Left lung (tissue), 4 donors: ENCODE measurements at regions not wholly inside any gene's neighbourhood (a gene's known extent, or its start where the extent isn't known, plus 50 kb on each side); places are given as distances from the start of the nearest gene placed in this dataset.
"Not testable (repeated sequence)": the region's sequence is repeated elsewhere in the genome, so short reads cannot be mapped to it uniquely, and the experiment has no call there.

Experiments
- ATAC-seq: fragments of 200-7000 bp; cut with Tn5 transposase; one replicate; pipeline ENCODE4 v1.9.1; 2020; ENCODE audit warnings: moderate library complexity
- DNase-seq, 4 donors: peaks; one replicate each; pipeline ENCODE4 v3.0.0-alpha.2; 2013 to 2020
- H3K27ac ChIP-seq, 2 donors: fragments of 200-600 bp; sonication (generic) in 1 of 2; one replicate each; pipeline versions ENCODE4 v1.5.0 to v1.8.0; 2020 to 2021
- H3K27me3 ChIP-seq, 2 donors: fragments of 200-600 bp; sonication (generic) in 1 of 2; one replicate each; pipeline versions ENCODE4 v1.5.0 to v1.8.0; 2020 to 2021
- H3K36me3 ChIP-seq, 2 donors: fragments of 200-600 bp; sonication (generic) in 1 of 2; one replicate each; pipeline versions ENCODE4 v1.5.0 to v1.8.0; 2020 to 2021
- H3K4me1 ChIP-seq, 2 donors: fragments of 200-600 bp; one replicate each; pipeline ENCODE4 v1.8.0; 2021
- H3K4me3 ChIP-seq, 2 donors: fragments of 200-600 bp; sonication (generic) in 1 of 2; one replicate each; pipeline versions ENCODE4 v1.5.0 to v1.8.0; 2020 to 2021; ENCODE audit warnings: mild to moderate bottlenecking in 1 of 2
- H3K9me3 ChIP-seq, 2 donors: fragments of 200-600 bp; sonication (generic) in 1 of 2; one replicate each; pipeline versions ENCODE4 v1.5.0 to v1.8.0; 2020 to 2021
- CTCF ChIP-seq, 2 donors: fragments of 200-600 bp; sonication (generic) in 1 of 2; IDR thresholded peaks; one replicate each; pipeline versions ENCODE4 v1.5.0 to v1.8.0; 2021; ENCODE audit warnings: antibody characterized with exemption in 2 of 2
- intact Hi-C, 2 donors: fragments of 100-400 bp; cut with DNase I; formaldehyde crosslinking; loops; one replicate each; pipeline versions ENCODE4 v1.11.2 to v1.14.2; 2022
- donor health status: DM: no; HTN: yes; CAD: no.
- donor health status: DM: no; HTN: no; CAD: no.

- Histone ChIP-seq H3K4me1 (no peaks in the 10 kb centered on the region), H3K36me3 (no peaks in the 10 kb centered on the region), H3K4me3 (no peak overlapping the region), H3K27me3 (no peaks in the 10 kb centered on the region), H3K27ac (no peak overlapping the region), H3K9me3 (no peaks in the 10 kb centered on the region)
- no peak for DNase-seq
- no peak for TF ChIP-seq CTCF (IDR thresholded peaks at IDR 0.05)
- intact Hi-C loops: no loop called here
- no peak for ATAC-seq
Observed at GRCh38 chr4:140219567-140219966, 65.6 kb upstream of the MAML3 start.

GRCh38 chr4:140219070-140219469 lies 65.1 kb upstream of the MAML3 start:
- H3K4me1 ChIP-seq, ATAC-seq, H3K27me3 ChIP-seq, H3K36me3 ChIP-seq, H3K27ac ChIP-seq, H3K4me3 ChIP-seq, DNase-seq, H3K9me3 ChIP-seq, intact Hi-C loops: not testable (repeated sequence)

- Histone ChIP-seq H3K4me1 (no peaks in the 10 kb centered on the region), H3K9me3 (no peaks in the 10 kb centered on the region), H3K4me3 (no peak overlapping the region), H3K27ac (no peak overlapping the region), H3K27me3 (no peaks in the 10 kb centered on the region), H3K36me3 (no peaks in the 10 kb centered on the region)
- no peak for DNase-seq
- intact Hi-C loops: no loop called here
- no peak for TF ChIP-seq CTCF (IDR thresholded peaks at IDR 0.05)
- ATAC-seq: no peak
Observed at GRCh38 chr4:140213749-140214148, 59.8 kb upstream of the MAML3 start.

- Histone ChIP-seq H3K4me1 (no peaks in the 10 kb centered on the region), H3K4me3 (no peak overlapping the region), H3K27me3 (no peaks in the 10 kb centered on the region), H3K9me3 (no peaks in the 10 kb centered on the region), H3K27ac (no peak overlapping the region), H3K36me3 (no peaks in the 10 kb centered on the region)
- intact Hi-C loops: no loop called here
- ATAC-seq (no peak), DNase-seq (no peak)
- TF ChIP-seq CTCF (IDR thresholded peaks at IDR 0.05): no peak
Observed at GRCh38 chr4:140213116-140213515, 59.1 kb upstream of the MAML3 start.

GRCh38 chr4:140212646-140213045 lies 58.7 kb upstream of the MAML3 start:
- H3K4me3 ChIP-seq: no peak overlapping the region
- ATAC-seq: no peak
- H3K27ac ChIP-seq: no peak overlapping the region
- H3K4me1 ChIP-seq: no peaks in the 10 kb centered on the region
- H3K9me3 ChIP-seq: no peaks in the 10 kb centered on the region
- no peaks in the 10 kb centered on the region for H3K36me3 ChIP-seq
- TF ChIP-seq CTCF (IDR thresholded peaks at IDR 0.05): no peak
- DNase-seq: no peak
- intact Hi-C loops: no loop called here
- no peaks in the 10 kb centered on the region for H3K27me3 ChIP-seq

GRCh38 chr4:140212194-140212593 lies 58.2 kb upstream of the MAML3 start:
- no peak for DNase-seq
- intact Hi-C loops: no loop called here
- Histone ChIP-seq H3K4me3 (no peak overlapping the region), H3K4me1 (no peaks in the 10 kb centered on the region), H3K9me3 (no peaks in the 10 kb centered on the region), H3K36me3 (no peaks in the 10 kb centered on the region), H3K27me3 (no peaks in the 10 kb centered on the region), H3K27ac (no peak overlapping the region)
- no peak for ATAC-seq
- TF ChIP-seq CTCF (IDR thresholded peaks at IDR 0.05): no peak
